ENCODE measurements at regions not wholly inside any gene's neighbourhood (a gene's known extent, or its start where the extent isn't known, plus 50 kb on each side); places are given as distances from the start of the nearest gene placed in this dataset.
"Not testable (repeated sequence)": the region's sequence is repeated elsewhere in the genome, so short reads cannot be mapped to it uniquely, and the experiment has no call there.

GRCh38 chr13:30832845-30833332, 73.2 kb upstream of the MEDAG start:
- Histone ChIP-seq H3K4me1 (ENCODE audit: low read depth, poor library complexity, severe bottlenecking) (no peaks in the 10 kb centered on the region), H3K4me3 (IDR thresholded peaks at IDR 0.05; ENCODE audit: insufficient read depth, low read depth, low read length) (no peak overlapping the region), H3K9ac (no peak overlapping the region), H3K36me3 (ENCODE audit: insufficient read depth) (no peaks in the 10 kb centered on the region), H3K27ac (no peak overlapping the region), H3K79me2 (ENCODE audit: insufficient read depth, low read depth) (no peaks in the 10 kb centered on the region), H3K27me3 (ENCODE audit: insufficient read depth, low read depth) (no peaks in the 10 kb centered on the region), H4K20me1 (ENCODE audit: insufficient read depth) (no peaks in the 10 kb centered on the region), H2AFZ (ENCODE audit: low read depth) (no peak overlapping the region), H3K4me2 (no peak overlapping the region)
- no peak for TF ChIP-seq CTCF (conservative IDR thresholded peaks at IDR 0.05; ENCODE audit: low read depth, low read length)

GRCh38 chr13:30835442-30835841, 70.6 kb upstream of the MEDAG start:
- Histone ChIP-seq H3K27me3 (ENCODE audit: insufficient read depth, low read depth) (no peaks in the 10 kb centered on the region), H3K27ac (no peak overlapping the region), H3K4me1 (ENCODE audit: low read depth, poor library complexity, severe bottlenecking) (no peaks in the 10 kb centered on the region), H3K9ac (no peak overlapping the region), H3K4me3 (IDR thresholded peaks at IDR 0.05; ENCODE audit: insufficient read depth, low read depth, low read length) (no peak overlapping the region), H3K4me2 (no peak overlapping the region), H3K36me3 (ENCODE audit: insufficient read depth) (no peaks in the 10 kb centered on the region), H4K20me1 (ENCODE audit: insufficient read depth) (no peaks in the 10 kb centered on the region), H3K79me2 (ENCODE audit: insufficient read depth, low read depth) (no peaks in the 10 kb centered on the region), H2AFZ (ENCODE audit: low read depth) (no peak overlapping the region)
- TF ChIP-seq CTCF (conservative IDR thresholded peaks at IDR 0.05; ENCODE audit: low read depth, low read length), result no peak

GRCh38 chr13:30837227-30838159, 68.6 kb upstream of the MEDAG start:
- H2AFZ ChIP-seq (ENCODE audit: low read depth), result no peak overlapping the region
- H4K20me1 ChIP-seq (ENCODE audit: insufficient read depth), result no peaks in the 10 kb centered on the region
- no peak overlapping the region for H3K4me2 ChIP-seq
- TF ChIP-seq CTCF (conservative IDR thresholded peaks at IDR 0.05; ENCODE audit: low read depth, low read length), result no peak
- no peaks in the 10 kb centered on the region for H3K27me3 ChIP-seq (ENCODE audit: insufficient read depth, low read depth)
- no peaks in the 10 kb centered on the region for H3K4me1 ChIP-seq (ENCODE audit: low read depth, poor library complexity, severe bottlenecking)
- no peaks in the 10 kb centered on the region for H3K79me2 ChIP-seq (ENCODE audit: insufficient read depth, low read depth)
- no peaks in the 10 kb centered on the region for H3K36me3 ChIP-seq (ENCODE audit: insufficient read depth)
- no peak overlapping the region for H3K9ac ChIP-seq
- H3K4me3 ChIP-seq (IDR thresholded peaks at IDR 0.05; ENCODE audit: insufficient read depth, low read depth, low read length), result no peak overlapping the region
- H3K27ac ChIP-seq, result no peak overlapping the region

- H3K79me2 ChIP-seq (ENCODE audit: insufficient read depth, low read depth); H3K4me3 ChIP-seq (IDR thresholded peaks at IDR 0.05; ENCODE audit: insufficient read depth, low read depth, low read length); H3K27ac ChIP-seq; H4K20me1 ChIP-seq (ENCODE audit: insufficient read depth); H3K27me3 ChIP-seq (ENCODE audit: insufficient read depth, low read depth); H3K4me2 ChIP-seq; H3K36me3 ChIP-seq (ENCODE audit: insufficient read depth); H3K9ac ChIP-seq; H3K4me1 ChIP-seq (ENCODE audit: low read depth, poor library complexity, severe bottlenecking); H2AFZ ChIP-seq (ENCODE audit: low read depth): not testable (repeated sequence)
Observed at GRCh38 chr13:30839636-30840035, 66.4 kb upstream of the MEDAG start.

- no peaks in the 10 kb centered on the region for H3K36me3 ChIP-seq (ENCODE audit: insufficient read depth)
- H3K27me3 ChIP-seq (ENCODE audit: insufficient read depth, low read depth), result no peaks in the 10 kb centered on the region
- no peak overlapping the region for H3K27ac ChIP-seq
Observed at GRCh38 chr13:30840515-30840914, 65.6 kb upstream of the MEDAG start.

More at GRCh38 chr13:30840515-30840914, 65.6 kb upstream of the MEDAG start:
- no peaks in the 10 kb centered on the region for H4K20me1 ChIP-seq (ENCODE audit: insufficient read depth)
- H3K9ac ChIP-seq, result no peak overlapping the region
- H3K4me2 ChIP-seq, result no peak overlapping the region
- H3K79me2 ChIP-seq (ENCODE audit: insufficient read depth, low read depth), result no peaks in the 10 kb centered on the region
- H3K4me1 ChIP-seq (ENCODE audit: low read depth, poor library complexity, severe bottlenecking), result no peaks in the 10 kb centered on the region
- H2AFZ ChIP-seq (ENCODE audit: low read depth), result no peak overlapping the region
- H3K4me3 ChIP-seq (IDR thresholded peaks at IDR 0.05; ENCODE audit: insufficient read depth, low read depth, low read length), result no peak overlapping the region
- no peak for TF ChIP-seq CTCF (conservative IDR thresholded peaks at IDR 0.05; ENCODE audit: low read depth, low read length)

Data from KMS-11 (cell line).